HG03469 (cell line): ENCODE measurements at regions not wholly inside any gene's neighbourhood (a gene's known extent, or its start where the extent isn't known, plus 50 kb on each side); places are given as distances from the start of the nearest gene placed in this dataset.
"Not testable (repeated sequence)": the region's sequence is repeated elsewhere in the genome, so short reads cannot be mapped to it uniquely, and the experiment has no call there.

Experiments
- ATAC-seq: cut with Tn5 transposase; IDR thresholded peaks from one replicate; pipeline ENCODE4 v1.9.1; 2021; ENCODE audit warnings: mild to moderate bottlenecking, moderate library complexity, moderate number of reproducible peaks; ENCODE audit not compliant: unreplicated experiment

DNA sequence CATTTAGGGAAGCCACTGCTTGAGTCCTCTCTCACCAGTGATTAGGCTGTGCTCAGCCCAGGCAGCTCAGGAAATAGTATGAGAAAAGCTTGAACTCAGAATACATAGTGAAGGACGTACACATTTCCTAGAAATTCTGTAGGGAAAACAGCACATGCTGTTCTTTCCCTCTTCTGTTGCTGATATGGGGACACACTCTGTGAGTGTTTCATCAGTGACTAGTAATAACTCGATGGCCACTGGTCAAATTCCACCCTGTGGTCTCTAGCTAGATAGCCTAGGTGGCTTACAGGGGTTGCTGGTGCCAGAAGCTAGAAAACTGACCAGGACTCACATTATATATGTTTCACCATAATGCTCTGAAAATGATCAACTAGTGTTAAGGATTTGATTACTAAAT is 259.8 kb upstream of the SOX4 start:
- ATAC-seq = no peak

DNA sequence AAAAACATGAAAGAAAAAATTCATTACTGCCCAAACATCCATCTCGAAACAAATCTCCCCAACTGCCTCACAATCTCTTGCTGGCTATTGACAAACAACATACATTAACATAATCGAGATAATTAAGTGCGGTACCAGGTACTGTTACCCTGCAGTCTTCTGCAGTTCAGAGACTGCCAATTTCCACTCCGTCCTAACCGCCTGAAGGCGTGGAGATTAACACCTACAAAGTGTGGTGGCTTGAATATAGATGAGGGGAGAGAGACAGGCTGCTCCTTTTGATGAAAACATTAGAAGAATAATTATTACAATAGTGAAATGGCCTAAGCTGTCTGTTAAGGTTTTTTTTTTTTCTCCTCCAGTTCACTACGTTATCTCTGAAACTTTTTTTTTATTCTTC is 258.9 kb upstream of the SOX4 start:
- no peak for ATAC-seq

DNA sequence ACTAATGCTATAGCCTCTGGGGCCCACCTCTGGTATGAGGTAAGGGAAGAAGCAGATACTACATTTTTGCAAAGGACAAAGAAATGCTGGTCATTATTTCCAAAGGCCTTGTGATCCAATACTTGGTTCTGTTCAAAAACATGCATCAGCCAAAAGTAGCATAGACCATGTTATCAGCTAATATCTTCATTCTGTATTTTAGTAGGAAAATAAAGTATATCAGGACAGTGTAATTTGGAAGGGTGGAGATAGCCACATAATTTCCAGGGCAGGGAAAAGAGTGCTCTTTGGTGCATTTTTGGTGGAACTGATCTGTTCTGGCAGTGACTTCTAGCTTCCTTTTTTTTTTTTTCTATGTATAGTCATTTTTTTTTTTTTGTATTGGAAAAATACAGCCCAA is 258.0 kb upstream of the SOX4 start:
- no peak for ATAC-seq

DNA sequence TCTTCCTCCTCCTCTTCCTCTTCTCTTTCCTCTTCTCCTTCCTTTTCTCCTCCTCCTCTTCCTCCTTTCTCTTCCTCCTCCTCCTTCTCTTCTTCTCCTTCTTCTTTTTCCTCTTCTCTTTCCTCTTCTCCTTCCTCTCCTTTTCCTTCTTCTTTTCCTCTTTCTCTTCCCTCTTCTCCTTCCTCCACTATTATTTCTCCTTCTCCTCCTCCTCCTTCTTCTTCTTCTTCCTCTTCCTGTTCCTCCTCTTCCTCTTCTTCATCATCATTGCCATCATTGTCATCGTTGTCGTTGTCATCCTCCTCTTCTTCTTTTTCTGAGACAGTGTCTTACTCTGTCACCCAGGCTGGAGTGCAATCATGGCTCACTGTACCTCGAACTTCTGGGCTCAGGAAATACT is 256.3 kb upstream of the SOX4 start:
- no peak for ATAC-seq

DNA sequence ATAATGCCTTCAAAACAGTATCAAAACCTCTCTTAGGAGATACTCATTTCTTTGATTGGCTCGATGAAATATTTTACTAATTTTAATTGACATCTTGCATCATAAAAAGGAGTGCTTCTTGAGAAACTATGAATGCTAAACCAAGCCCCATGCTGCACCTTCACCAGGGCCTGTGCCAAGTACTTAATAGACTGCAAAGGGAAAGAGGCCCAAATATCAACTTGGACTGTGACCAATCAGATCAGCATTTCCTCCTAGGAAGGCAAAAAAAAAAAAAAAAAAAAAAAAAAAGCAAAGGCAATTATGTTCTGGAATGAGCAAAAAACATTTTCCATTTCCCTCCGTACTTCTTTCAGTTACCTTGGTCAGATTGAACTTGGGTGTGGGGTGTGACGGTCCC is 253.0 kb upstream of the SOX4 start:
- no peak for ATAC-seq

DNA sequence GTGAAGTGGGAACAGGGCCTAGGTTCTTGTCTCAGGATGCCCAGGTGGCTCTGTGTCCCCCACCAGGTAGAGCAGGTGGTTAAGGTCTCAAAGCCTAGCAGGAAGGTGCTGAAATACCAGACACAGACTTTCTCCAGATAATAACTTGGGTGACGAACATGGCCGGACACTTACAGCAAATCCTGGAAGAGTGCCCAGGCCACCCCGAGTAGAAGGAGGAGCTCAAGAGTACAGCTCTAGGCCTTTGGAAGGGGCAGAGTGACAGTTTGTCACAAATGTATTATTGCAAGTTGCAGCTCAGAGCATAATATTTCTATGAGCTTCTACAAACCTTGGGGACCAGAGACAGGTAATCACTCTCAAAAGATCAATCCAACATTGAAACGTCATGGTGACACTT is 251.6 kb upstream of the SOX4 start:
- ATAC-seq = no peak

DNA sequence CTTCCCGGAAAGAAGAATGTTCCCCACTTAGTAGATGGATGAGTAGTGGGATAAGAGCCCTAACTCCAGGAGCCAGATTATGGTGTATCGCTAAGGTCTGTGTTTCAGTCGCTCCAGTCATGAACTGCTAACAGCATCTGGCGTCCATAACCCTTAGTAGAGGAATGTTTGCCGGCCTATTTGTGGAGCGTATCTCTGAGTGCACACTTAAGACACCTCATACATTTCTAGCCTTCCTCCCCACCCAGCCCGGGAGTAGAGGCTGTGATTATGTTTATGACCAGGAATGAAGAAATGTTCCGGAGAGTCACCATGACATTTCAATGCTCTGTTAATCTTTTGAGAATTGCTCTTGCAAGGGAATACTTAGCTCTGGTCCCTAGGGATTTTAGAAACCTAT is 251.1 kb upstream of the SOX4 start:
- ATAC-seq = no peak

DNA sequence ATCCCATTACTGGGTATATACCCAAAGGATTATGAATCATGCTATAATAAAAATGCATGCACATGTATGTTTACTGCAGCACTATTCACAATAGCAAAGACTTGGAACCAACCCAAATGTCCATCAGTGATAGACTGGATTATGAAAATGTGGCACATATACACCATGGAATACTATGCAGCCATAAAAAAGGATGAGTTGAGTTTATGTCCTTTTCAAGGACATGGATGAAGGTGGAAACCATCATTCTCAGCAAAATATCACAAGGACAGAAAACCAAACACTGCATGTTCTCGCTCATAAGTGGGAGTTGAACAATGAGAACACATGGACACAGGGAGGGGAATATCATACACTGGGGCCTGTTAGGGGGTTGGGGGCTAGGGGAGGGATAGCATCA is 247.8 kb upstream of the SOX4 start:
- not testable (repeated sequence) for ATAC-seq

DNA sequence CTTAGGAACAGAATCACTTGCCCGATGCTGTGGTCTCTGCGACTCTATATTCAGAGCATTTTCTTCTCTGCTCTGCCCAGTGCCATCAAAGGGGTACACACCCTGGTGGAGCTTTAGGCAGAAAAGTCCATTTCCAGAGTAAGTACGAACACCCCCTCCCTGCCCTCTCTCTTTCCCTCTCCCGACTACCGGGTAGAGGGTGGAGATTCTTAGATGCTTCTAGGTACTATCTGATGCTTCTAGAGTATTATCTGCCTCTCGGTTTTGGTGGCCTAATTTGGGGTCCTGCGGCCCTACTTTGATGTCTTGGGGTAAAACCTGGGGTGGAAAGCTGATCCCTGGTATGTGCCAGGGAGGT is 245.4 kb upstream of the SOX4 start:
- no peak for ATAC-seq

DNA sequence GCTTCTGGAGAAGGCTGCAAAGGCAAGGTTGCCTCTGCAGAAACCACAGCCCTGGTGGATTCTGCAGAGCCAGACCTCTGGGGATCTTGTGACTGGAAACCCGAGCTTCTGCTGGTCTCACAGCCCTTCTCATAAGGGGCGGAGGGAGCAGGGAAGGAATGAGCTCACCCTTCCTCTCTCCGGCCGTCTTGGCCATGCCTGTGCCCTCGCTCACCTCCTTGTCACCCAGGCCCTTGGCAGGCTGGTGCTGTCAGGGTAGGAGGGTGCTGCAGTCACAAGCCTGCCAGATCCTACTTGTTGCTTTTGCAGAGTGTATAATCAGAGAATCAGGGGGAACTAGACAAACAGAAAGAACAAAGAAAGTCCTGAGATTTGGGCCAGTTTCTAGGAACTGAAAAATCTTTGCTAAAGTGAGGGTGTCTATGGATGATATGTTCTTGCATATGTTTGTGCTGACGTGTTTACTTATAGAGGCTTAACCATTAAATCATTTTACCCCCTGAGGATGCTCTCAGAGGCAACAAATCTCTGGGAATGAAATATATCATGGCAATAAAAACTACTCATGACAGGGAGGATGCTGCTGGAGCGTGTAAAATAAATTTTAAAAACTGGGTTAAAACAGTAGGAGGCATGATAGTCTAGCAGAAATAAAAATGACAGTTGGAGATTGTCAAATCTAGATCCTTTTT is 244.9 kb upstream of the SOX4 start:
- ATAC-seq = no peak

DNA sequence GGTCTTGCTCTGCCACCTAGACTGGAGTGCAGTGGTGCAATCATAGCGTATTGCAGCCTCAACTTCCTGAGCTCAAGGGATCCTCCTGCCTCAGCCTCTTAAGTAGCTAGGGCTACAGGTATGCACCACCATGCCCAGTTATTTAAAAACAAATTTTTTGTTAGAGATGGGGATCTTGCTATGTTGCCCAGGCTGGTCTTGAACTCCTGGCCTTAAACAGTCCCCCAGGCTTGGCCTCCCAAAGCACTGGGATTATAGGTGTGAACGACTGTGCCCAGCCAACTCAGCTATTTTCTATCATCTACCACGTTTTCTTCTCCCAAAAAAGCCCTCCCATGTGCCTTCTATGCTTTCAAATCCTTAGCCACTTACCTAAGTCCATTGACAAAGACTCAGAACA is 243.7 kb upstream of the SOX4 start:
- ATAC-seq = no peak

DNA sequence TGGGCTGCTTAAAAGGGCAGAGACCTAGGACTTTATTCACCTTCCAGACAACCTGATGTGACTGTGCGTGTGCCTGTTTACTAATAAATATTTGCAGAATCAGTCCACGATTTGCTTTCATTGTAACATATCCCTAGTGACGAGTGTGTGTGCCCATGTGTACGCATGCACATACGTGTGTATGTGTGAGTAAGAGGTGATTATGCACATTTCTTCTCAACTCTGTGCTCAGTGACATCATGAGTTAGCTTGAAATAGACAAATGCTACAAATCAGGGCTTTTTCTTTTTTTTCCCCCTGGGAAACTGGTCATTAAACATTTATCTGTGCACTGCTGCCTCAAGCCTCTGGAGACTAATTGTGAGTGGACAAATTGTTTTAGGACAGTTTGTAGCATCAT is 242.6 kb upstream of the SOX4 start:
- no peak for ATAC-seq

DNA sequence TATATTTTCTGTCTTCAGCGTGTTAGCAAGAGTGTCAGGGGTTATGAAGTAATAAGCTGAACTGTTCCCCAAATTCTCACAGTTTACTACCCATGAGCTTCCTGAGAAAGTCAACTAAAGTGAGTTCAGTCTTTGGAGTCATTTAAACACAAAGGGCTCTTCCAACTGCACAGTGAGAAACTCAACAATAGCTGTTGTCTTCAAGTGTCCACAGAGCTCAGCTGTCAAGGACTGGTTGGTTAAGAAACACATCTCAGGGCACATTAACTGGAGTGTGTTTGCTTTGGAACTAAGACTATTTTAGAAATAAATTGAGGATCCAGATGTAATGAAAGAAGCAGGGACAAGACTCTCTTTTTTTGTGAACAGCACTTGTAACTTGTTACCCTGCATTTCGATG is 241.4 kb upstream of the SOX4 start:
- ATAC-seq = no peak

DNA sequence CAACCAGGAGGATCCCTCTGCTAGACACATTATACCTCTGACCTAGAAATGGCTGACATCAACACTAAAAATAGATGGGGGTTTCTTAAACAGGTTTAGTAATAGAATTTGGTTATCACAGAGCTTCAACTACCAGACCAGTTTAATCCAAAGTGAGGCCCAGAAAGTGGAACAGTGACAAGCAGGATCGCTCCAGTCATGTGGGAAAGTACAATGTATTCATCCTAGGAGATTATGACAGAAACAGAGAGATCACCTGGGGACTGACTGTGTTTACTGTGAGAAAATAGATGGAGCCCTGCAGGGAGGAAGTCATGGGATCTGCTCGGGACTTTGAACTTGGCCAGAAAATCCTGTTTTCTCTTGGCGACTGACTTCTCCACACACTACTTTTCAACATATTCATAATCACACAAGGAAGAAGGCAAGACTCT is 238.7 kb upstream of the SOX4 start:
- ATAC-seq = no peak

DNA sequence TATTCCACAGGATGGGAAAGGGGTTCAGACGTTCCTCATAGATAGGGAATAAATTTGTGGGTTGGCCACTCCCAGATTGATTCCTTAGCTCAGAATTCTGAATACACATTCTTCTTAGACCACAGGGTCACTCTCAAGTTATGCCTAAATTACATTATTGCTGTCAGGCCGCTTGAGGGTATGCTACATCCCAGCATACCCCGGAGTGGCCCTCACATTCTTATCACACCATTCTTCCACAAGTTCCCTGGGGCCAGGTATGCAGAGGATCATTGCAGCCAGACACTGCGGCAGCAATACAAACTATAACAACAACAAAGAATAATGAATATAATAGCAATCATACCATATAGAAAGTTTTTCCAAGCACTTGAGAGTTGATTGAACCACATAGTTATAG is 237.9 kb upstream of the SOX4 start:
- ATAC-seq = no peak

DNA sequence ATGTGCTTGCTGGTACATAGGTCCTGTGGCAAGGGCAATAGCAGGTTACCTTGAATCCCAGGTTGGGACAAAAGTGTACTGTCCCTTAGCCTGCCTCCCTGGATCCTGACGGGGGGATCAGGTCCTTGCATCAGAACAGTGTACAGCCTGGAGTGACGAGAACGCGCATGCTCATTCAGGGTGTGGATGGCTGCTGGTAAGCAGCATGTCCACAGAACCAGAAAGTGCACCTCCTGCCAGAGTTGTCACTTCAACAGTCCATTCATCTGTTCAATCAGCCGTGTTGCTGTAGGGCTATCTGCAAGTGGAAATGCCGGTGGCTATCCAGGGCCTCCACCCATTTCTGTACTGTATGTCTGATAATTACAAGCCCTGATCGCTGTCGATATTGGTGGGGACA is 236.3 kb upstream of the SOX4 start:
- ATAC-seq = no peak

DNA sequence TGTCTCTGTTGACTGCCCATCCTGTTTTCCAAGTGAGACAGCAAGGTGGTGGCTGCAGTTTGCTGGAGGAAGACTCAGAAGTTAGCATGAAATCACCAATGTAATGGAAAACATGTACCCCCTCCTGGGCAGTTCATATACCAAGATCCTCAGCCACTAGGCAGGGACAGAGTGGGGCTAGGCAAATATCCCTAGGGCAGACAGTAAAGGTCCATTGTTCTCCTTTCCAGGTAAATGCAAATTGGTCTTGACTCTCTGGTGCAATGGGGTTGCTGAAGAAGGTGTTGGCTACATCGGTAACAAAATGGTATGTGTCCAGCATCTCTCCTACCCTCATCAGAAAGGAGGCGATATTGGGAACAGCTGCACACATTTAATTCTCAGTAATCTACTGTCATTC is 233.6 kb upstream of the SOX4 start:
- no peak for ATAC-seq

DNA sequence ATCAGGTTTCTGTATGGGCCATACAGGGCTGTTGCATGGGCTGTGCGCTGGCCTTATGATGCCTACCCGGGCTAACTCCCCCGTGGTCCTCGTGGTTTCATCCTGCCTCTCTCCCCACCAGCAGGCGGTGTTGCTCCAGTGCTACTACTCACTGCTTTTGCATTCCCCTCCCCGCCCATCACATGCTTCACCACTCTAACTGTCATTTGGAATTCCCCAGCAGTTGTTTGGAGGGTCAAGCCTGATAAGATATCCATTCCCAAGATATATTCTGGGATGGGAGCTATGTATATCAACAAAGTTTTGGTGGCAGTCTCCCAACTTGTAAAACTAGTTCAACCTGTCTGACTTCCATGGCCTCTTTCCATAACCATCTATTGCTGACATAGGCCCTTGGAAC is 233.2 kb upstream of the SOX4 start:
- no peak for ATAC-seq

DNA sequence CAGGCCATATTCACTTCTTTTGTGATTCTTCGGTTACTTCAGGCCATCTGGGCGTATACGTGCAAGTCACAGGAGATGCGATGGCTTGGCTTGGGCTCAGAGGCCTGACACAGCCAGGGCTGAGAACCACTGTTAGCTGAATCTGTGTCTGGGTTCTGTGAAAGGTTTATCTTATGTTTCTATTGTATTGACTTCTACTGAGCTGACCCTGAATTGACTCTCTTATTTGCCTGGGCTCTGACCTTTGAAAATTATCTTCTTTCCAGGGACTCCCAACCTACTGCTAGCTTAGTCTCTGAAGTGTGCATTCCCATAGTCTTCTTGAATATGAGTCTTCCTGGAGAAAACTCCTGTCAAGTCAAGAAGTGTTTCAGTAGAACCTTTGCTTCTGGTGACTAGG is 226.4 kb upstream of the SOX4 start:
- no peak for ATAC-seq

DNA sequence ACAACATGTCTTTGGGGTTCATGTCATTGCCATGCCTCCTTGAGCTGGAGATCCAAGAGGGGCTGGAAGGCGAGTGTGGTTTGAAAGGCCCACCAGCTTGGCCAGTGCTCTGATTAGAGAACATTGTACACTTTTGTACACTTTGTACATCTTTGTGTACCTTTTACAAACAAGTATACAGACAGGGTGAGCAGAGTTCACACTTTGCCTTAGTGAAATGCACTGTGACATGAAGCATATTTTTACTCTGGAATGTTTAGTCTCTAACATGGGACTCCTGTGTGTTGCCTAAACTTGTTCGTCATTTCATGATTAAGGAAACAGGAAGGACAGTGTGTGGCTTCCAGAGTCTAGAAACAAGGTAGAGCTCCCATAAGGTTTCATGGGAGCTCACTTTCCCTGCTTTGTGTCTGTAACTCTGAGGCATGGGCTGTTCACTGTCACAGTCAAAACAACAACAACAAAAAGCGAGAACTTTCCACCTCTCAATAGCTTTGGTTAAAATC is 225.8 kb upstream of the SOX4 start:
- no peak for ATAC-seq

DNA sequence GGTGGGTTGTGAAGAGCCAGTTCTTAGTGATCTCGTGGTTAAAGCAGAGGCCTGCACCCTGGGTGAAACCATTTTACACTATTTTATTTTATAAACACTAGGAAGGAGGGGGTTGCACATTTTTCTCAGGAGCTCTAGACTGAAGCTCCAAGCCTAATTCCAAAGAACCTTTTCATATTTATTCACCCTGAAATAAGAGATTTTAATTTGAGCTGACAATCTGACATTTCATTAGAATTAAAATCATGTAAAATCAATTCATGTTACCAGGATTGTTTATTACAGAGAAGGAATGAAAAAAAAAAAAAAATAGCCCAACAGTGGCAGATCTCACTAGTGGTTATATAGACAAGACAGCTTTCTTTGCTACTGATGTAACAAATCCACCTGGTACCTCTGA is 222.5 kb upstream of the SOX4 start:
- ATAC-seq = no peak

DNA sequence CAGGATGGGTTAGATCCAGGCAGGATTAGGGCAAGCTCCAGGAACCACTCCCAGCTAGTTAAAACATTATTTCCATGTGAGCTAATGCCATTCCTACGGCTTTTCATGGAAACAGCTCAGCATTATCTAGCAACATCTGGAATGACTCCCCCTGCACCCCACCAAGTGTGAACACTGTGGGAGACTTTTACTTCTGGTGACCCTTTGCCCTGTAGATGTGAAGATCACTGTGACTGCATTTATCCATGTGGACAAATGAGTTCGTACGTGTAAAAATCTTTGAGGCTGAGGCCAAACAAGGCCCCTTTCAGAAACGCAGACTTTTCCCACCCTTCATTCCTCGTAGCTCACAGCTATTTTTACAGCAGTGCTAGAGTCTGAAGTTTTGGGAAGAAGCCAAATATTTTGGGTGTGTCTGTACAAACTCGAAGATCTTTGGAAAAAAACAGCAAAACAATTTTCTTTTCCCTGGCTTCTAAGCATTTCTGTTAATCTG is 221.8 kb upstream of the SOX4 start:
- ATAC-seq = no peak
